K562 (cell line): ENCODE measurements at regions not wholly inside any gene's neighbourhood (a gene's known extent, or its start where the extent isn't known, plus 50 kb on each side); places are given as distances from the start of the nearest gene placed in this dataset.

Experiments
- ATAC-seq: fragments of 200-7000 bp; cut with Tn5 transposase; 3 replicates; pipeline ENCODE4 v1.9.1; 2020; ENCODE audit warnings: moderate library complexity
- BruUV-seq: library from RNA; stranded (reverse); fragments of 400-500 nt; replicated peaks from 2 replicates; lab custom pipeline; 2021; lab: Mats Ljungman, UMichigan
- CTCF ChIA-PET: fragments of 300-600 bp; formaldehyde crosslinking; extraction: SDS; loops from one replicate; lab custom pipeline; 2021; ENCODE audit warnings: low intra/inter-chr PET ratio; lab: Yijun Ruan, JAX
- POLR2A ChIA-PET: fragments of 300-600, 350-650 bp; sonication (Branson Sonifier 250); formaldehyde crosslinking; extraction: SDS; loops from one replicate; lab custom pipeline; 2021; ENCODE audit warnings: antibody characterized with exemption, inconsistent platforms; lab: Yijun Ruan, JAX
- DNase-seq, 4 experiments: peaks; one replicate each; pipeline versions ENCODE4 v3.0.0 to v3.0.0-alpha.2; 2011 to 2018; ENCODE audit warnings: low spot score in 3 of 4, mixed read lengths in 3 of 4; ENCODE audit errors: extremely low read depth in 1 of 4
- FAIRE-seq: peaks from 2 replicates; lab custom pipeline; 2011; peaks lifted over from hg19 to GRCh38; lab: Jason Lieb, UNC
- H2AFZ ChIP-seq: 2 replicates; pipeline ENCODE4 v1.6.0; 2011; ENCODE audit warnings: low read depth, low read length, control low read depth, inconsistent platforms
- H3K27ac ChIP-seq: fragments of 200-600 bp; 3 replicates; pipeline ENCODE4 v1.8.0; 2011; ENCODE audit warnings: low read depth, mild to moderate bottlenecking, control low read depth, inconsistent platforms, low read length, moderate library complexity, mixed read lengths; ENCODE audit errors: extremely low read depth
- H3K27me3 ChIP-seq, 2 experiments: fragments of 300-600 bp in 1 of 2; 2 replicates in 1 of 2; 3 replicates in 1 of 2; pipeline versions ENCODE4 v1.6.0 to v1.8.0; 2011; ENCODE audit warnings: inconsistent platforms in 2 of 2, low read length in 2 of 2, mild to moderate bottlenecking in 1 of 2, mixed read lengths in 1 of 2, moderate library complexity in 1 of 2; ENCODE audit not compliant: control insufficient read depth in 2 of 2, insufficient read depth in 2 of 2
- H3K36me3 ChIP-seq: fragments of 300-600 bp; 3 replicates; pipeline ENCODE4 v1.8.0; 2011; ENCODE audit warnings: mild to moderate bottlenecking, low read length, inconsistent platforms; ENCODE audit not compliant: control insufficient read depth, insufficient read depth
- H3K4me1 ChIP-seq, 2 experiments: fragments of 200-600 bp in 1 of 2; replicated peaks in 1 of 2; 2 replicates in 1 of 2; 3 replicates in 1 of 2; pipeline versions ENCODE4 v1.5.1 to v1.8.0; 2011; ENCODE audit warnings: inconsistent platforms in 2 of 2, low read length in 2 of 2, mild to moderate bottlenecking in 1 of 2, mixed read lengths in 1 of 2, moderate library complexity in 1 of 2; ENCODE audit not compliant: control insufficient read depth in 2 of 2, insufficient read depth in 2 of 2
- H3K4me2 ChIP-seq: 2 replicates; pipeline ENCODE4 v1.6.1; 2011; ENCODE audit warnings: low read length, control low read depth, inconsistent platforms, mixed read lengths; ENCODE audit not compliant: insufficient read depth
- H3K4me3 ChIP-seq: fragments of 200-600 bp; sonication (generic), shearing (Covaris generic); 2 replicates; pipeline ENCODE4 v1.5.1; 2016; ENCODE audit warnings: control low read depth, inconsistent platforms
- H3K79me2 ChIP-seq: fragments of 200-600 bp; 3 replicates; pipeline ENCODE4 v1.8.0; 2011; ENCODE audit warnings: low read length, inconsistent platforms; ENCODE audit not compliant: control insufficient read depth, insufficient read depth
- H3K9ac ChIP-seq, 2 experiments: 2 replicates each; pipeline versions ENCODE4 v1.6.0 to v1.6.1; 2011; ENCODE audit warnings: low read depth in 2 of 2, low read length in 2 of 2, control low read depth in 1 of 2, inconsistent platforms in 1 of 2, mild to moderate bottlenecking in 1 of 2, mixed read lengths in 1 of 2; ENCODE audit not compliant: insufficient read depth in 1 of 2
- H3K9me1 ChIP-seq: one replicate; pipeline ENCODE4 v1.6.0; 2011; ENCODE audit warnings: inconsistent platforms, mild to moderate bottlenecking, low read length, moderate library complexity; ENCODE audit not compliant: control insufficient read depth, insufficient read depth
- H3K9me3 ChIP-seq: replicated peaks from 2 replicates; pipeline ENCODE4 v1.5.1; 2011; ENCODE audit warnings: low read depth, low read length, inconsistent platforms; ENCODE audit not compliant: control insufficient read depth, insufficient read depth
- H4K20me1 ChIP-seq: replicated peaks from 2 replicates; pipeline ENCODE4 v1.6.1; 2011; ENCODE audit warnings: low read length, inconsistent platforms, mixed read lengths; ENCODE audit not compliant: control insufficient read depth, insufficient read depth
- CC2D1A ChIP-seq: fragments of 450-650 bp; IDR thresholded peaks from 2 replicates; pipeline ENCODE4 v1.6.1; 2017; ENCODE audit warnings: mild to moderate bottlenecking
- CXXC5 ChIP-seq: fragments of 250-450 bp; sonication (Bioruptor Pico); IDR thresholded peaks from 2 replicates; pipeline ENCODE4 v1.8.0; 2022; ENCODE audit warnings: inconsistent platforms, mild to moderate bottlenecking, moderate library complexity
- FOS ChIP-seq: IDR thresholded peaks from 3 replicates; pipeline ENCODE4 v1.6.1; 2011; ENCODE audit not compliant: insufficient read length; ENCODE audit errors: extremely low read depth
- FOSL1 ChIP-seq: fragments of 200-800 bp; sonication (Bioruptor generic); conservative IDR thresholded peaks from 2 replicates; pipeline ENCODE4 v1.6.1; 2016; ENCODE audit warnings: missing genetic modification characterization, missing compliant biosample characterization
- HDAC3 ChIP-seq: fragments of 450-650 bp; IDR thresholded peaks from 2 replicates; pipeline ENCODE4 v1.6.1; 2018; ENCODE audit warnings: borderline replicate concordance, mild to moderate bottlenecking, moderate library complexity; ENCODE audit not compliant: partially characterized antibody
- HLTF ChIP-seq: fragments of 450-650 bp; IDR thresholded peaks from 2 replicates; pipeline ENCODE4 v1.6.1; 2016
- NFIC ChIP-seq: fragments of 450-650 bp; IDR thresholded peaks from 2 replicates; pipeline ENCODE4 v1.6.1; 2017; ENCODE audit warnings: mild to moderate bottlenecking, inconsistent platforms
- NR4A1 ChIP-seq, 2 experiments: fragments of 250-450 bp in 1 of 2; fragments of 450-650 bp in 1 of 2; sonication (Bioruptor Pico) in 1 of 2; IDR thresholded peaks; 2 replicates each; pipeline versions ENCODE4 v1.4.0 to v1.6.1; 2016 to 2020; ENCODE audit warnings: mild to moderate bottlenecking in 2 of 2, missing compliant biosample characterization in 1 of 2, missing genetic modification characterization in 1 of 2, moderate library complexity in 1 of 2
- TFAM ChIP-seq: fragments of 250-450 bp; sonication (Bioruptor Pico); conservative IDR thresholded peaks from 2 replicates; pipeline ENCODE4 v1.5.0; 2021; ENCODE audit warnings: mild to moderate bottlenecking, moderate library complexity
- TRIM24 ChIP-seq, 2 experiments: fragments of 450-650 bp; IDR thresholded peaks; 2 replicates each; pipeline ENCODE4 v1.6.1; 2016
- ZBTB43 ChIP-seq: sonication (generic); formaldehyde crosslinking; IDR thresholded peaks from 2 replicates; pipeline ENCODE4 v1.8.0; 2023; ENCODE audit warnings: mild to moderate bottlenecking, missing genetic modification reagents
- WGBS: fragments of 100-300 bp; shearing (Covaris generic); methylation state at CpG from one replicate; pipeline ENCODE4 v1.1.6; 2016; ENCODE audit warnings: low coverage, mixed read lengths; ENCODE audit not compliant: insufficient coverage; ENCODE audit errors: missing lambda C conversion rate; 5-methylcytosine and 5-hydroxymethylcytosine counted together
- in situ Hi-C: fragments of 300-500 bp; cut with MboI; formaldehyde crosslinking; loops from 4 replicates; pipeline ENCODE4 v1.15.0; 2018; ENCODE audit warnings: inconsistent platforms, mixed read lengths
- intact Hi-C: fragments of 100-400 bp; cut with micrococcal nuclease; formaldehyde crosslinking; loops from 2 replicates; pipeline ENCODE4 v1.14.2; 2022
- TF ChIP-seq, protein P1 (sequence below): fragments of 250-450 bp; sonication (Bioruptor Pico); IDR thresholded peaks from 2 replicates; pipeline ENCODE4 v1.8.0; 2021; ENCODE audit warnings: moderate library complexity, mild to moderate bottlenecking, inconsistent platforms
- TF ChIP-seq, protein P2 (sequence below): sonication (generic); formaldehyde crosslinking; IDR thresholded peaks from 2 replicates; pipeline ENCODE4 v1.8.0; 2022; ENCODE audit warnings: missing genetic modification reagents, mild to moderate bottlenecking, moderate library complexity, borderline replicate concordance

- Histone ChIP-seq H3K27ac (no peak overlapping the region), H3K4me1 (no peaks in the 10 kb centered on the region), H2AFZ (no peak overlapping the region), H3K36me3 (no peaks in the 10 kb centered on the region), H3K4me3 (no peak overlapping the region), H3K9me3 (no peaks in the 10 kb centered on the region; the same call in 1 of the 2 replicates), H4K20me1 (no peaks in the 10 kb centered on the region), H3K27me3 (no peaks in the 10 kb centered on the region), H3K9ac (no peak overlapping the region), H3K79me2 (no peaks in the 10 kb centered on the region), H3K4me2 (no peak overlapping the region), H3K9me1 (no peaks in the 10 kb centered on the region)
- ATAC-seq (no peak), FAIRE-seq (no peak), DNase-seq (no peak)
- in situ Hi-C loops (no loop called here), intact Hi-C loops (no loop called here)
- no TSS peak for BruUV-seq
- 4% methylated on average over 4 of the region's 4 CpGs for WGBS
- TF ChIP-seq, protein P1, sequence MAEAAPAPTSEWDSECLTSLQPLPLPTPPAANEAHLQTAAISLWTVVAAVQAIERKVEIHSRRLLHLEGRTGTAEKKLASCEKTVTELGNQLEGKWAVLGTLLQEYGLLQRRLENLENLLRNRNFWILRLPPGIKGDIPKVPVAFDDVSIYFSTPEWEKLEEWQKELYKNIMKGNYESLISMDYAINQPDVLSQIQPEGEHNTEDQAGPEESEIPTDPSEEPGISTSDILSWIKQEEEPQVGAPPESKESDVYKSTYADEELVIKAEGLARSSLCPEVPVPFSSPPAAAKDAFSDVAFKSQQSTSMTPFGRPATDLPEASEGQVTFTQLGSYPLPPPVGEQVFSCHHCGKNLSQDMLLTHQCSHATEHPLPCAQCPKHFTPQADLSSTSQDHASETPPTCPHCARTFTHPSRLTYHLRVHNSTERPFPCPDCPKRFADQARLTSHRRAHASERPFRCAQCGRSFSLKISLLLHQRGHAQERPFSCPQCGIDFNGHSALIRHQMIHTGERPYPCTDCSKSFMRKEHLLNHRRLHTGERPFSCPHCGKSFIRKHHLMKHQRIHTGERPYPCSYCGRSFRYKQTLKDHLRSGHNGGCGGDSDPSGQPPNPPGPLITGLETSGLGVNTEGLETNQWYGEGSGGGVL, result no peak
- no peak for TF ChIP-seq FOS
- no peak for TF ChIP-seq ZBTB43 (CRISPR knock-in tag)
- TF ChIP-seq FOSL1 (tag), result no peak
- TF ChIP-seq NFIC, result no peak
- no peak for TF ChIP-seq HDAC3
- no peak for TF ChIP-seq NR4A1 (CRISPR knock-in tag; IDR thresholded peaks at IDR 0.05)
- no peak for TF ChIP-seq NR4A1 (tag; IDR thresholded peaks at IDR 0.05)
- no peak for TF ChIP-seq CC2D1A
- no peak for TF ChIP-seq HLTF
- TF ChIP-seq TRIM24 (IDR thresholded peaks at IDR 0.05), result no peak
- no peak for TF ChIP-seq TFAM (CRISPR knock-in tag)
- no peak for TF ChIP-seq CXXC5
- TF ChIP-seq, protein P2, sequence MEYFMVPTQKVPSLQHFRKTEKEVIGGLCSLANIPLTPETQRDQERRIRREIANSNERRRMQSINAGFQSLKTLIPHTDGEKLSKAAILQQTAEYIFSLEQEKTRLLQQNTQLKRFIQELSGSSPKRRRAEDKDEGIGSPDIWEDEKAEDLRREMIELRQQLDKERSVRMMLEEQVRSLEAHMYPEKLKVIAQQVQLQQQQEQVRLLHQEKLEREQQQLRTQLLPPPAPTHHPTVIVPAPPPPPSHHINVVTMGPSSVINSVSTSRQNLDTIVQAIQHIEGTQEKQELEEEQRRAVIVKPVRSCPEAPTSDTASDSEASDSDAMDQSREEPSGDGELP (CRISPR knock-in tag), result no peak
- ChIA-PET CTCF (no interaction called here), POLR2A (no interaction called here)
Measured at GRCh38 chr2:66775730-66776422, 341.0 kb downstream of the MEIS1 start.
